Prostate gland (tissue), 1 donor: ENCODE measurements at regions not wholly inside any gene's neighbourhood (a gene's known extent, or its start where the extent isn't known, plus 50 kb on each side); places are given as distances from the start of the nearest gene placed in this dataset.

Source experiments
- POLR2A ChIP-seq: fragments of 450-650 bp; IDR thresholded peaks from one replicate; pipeline ENCODE4 v1.6.1; 2016; ENCODE audit warnings: antibody characterized with exemption, mild to moderate bottlenecking
- POLR2AphosphoS5 ChIP-seq: sonication (generic); formaldehyde crosslinking; IDR thresholded peaks from one replicate; pipeline ENCODE4 v1.6.1; 2017; ENCODE audit warnings: antibody characterized with exemption

- peak; percentile 81 for TF ChIP-seq POLR2AphosphoS5
- TF ChIP-seq POLR2A = no peak
Observed at GRCh38 chr15:45958924-45959323, 324.1 kb downstream of the SQOR start.
